ENCODE measurements at regions not wholly inside any gene's neighbourhood (a gene's known extent, or its start where the extent isn't known, plus 50 kb on each side); places are given as distances from the start of the nearest gene placed in this dataset.
"Not testable (repeated sequence)": the region's sequence is repeated elsewhere in the genome, so short reads cannot be mapped to it uniquely, and the experiment has no call there.

DNA sequence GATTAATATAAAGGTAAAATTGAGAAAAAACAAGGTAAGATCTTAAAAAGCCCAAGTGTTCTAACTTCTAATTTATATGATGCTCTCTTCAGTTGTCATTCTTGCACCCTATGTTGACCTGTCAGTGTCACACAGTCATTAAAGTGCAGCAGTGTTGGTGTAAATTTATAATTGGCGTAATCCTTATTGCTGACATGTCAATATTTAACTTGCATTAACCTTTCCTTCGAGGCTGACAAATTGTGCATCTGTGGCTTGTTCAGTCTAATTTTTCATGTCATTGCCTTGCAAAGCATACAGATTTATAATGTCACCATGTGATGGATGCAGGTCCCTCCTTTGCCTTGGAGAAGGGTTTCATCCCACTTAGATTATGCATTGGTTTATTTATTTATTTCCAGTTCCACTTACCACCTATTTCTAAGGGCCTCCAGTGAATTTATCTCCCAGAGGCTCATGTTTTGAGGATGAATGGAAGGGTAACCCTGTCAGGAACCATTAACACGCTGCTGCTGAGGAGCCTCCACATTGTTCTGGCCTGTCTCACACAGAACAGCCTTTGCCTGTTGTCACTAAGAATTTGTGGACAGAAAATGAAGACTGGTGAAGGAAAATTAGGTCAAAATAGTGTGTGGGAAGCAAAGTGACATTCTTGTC lies 1098.5 kb upstream of the LCORL start:
- DNase-seq = no peak

DNA sequence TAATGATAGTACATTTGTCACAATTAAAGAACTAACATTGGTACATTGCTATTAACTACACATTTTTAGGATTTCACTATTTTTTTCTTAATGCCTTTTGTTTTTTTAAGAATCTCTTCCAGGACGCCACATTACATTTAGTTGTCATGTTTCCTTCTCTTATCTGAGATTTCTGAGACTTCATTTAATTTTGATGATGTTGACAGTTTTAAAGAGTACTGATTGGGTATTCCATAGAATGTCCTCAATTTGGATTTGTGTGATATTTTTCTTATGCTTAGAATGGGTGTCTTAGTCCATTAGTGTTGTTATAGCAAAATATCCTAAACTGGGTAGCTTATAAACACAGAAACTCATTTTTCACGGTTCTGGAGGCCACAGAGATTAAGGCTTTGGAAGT lies 1095.5 kb upstream of the LCORL start:
- no peak for DNase-seq

DNA sequence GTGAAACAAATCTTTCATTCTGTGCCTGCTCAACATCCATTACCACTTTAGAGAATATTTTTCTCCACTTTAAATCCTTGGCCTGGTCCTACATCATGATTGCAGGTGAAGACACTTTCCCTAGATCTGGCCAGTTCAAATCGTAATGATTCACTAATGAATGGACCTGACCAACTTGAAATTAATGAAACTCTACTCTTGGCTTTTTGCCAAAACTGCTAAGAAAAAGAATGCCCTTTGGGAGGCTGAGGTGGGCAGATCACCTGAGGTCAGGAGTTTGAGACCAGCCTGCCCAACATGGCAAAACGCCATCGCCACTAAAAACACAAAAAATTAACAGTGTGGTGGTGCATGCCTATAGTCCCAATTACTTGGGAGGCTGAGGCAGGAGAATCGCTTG lies 1082.6 kb upstream of the LCORL start:
- DNase-seq = no peak

DNA sequence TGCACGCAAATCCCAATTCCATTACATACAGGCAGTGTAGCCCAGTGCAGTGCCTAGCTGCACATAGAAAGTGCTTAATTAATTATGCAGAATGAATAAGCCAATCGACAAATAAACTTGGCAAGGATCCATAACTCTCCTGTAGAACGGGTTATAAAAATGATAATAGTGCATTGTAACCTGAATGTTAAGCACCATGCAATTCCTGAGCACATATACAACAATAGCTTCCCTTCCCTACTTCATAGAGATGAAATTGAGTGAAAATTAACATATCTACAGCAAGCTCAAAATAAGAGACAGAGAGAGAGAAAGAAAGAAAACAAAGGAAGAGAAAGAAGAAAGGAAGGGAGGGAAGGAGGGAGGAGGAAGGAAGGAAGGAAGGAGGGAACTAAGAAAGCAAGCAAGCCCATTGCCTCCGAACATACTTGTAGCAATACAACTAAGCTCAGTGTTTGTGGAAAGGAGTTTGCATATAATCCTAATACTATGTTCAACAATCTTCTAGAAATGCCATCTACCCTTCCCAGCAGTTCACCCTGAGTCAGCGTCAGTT lies 1074.0 kb upstream of the LCORL start:
- no peak for DNase-seq

DNA sequence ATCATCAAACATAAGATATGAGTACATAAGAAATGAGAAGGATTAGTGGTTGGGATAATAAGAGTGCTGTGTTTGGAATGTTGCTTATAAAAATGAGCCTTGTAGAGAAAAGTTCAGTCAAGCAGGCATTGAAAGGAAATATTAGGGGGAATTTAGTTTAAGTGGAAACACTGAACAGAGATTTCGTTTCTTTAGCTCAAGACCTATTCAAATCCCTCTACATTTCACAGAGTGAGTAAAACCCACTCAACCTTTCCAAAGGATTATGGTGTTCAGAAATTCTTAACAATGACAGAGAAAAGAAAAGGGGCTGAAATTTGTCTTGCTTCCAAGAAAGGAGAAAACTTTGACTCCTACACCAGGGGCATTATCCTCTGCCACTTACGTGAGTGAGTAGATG lies 1072.4 kb upstream of the LCORL start:
- DNase-seq = no peak

DNA sequence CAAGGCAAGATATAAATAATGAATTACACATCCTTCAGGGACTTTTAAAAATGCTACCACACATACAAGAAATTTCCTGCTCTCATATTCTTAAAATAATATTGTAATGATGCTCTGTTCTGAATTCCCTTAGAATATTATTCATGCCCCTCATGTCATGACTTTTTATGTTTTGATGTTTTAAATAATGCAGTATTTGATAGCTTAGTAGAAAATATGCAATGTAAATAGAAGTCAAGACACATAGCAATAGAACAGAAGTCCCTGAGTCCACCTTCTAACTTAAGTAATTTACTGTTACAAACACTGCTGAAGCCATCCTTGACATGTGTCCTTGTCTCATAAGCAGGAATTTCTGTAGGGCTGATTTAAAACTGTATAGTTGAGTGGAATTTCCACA lies 1071.2 kb upstream of the LCORL start:
- DNase-seq = no peak

DNA sequence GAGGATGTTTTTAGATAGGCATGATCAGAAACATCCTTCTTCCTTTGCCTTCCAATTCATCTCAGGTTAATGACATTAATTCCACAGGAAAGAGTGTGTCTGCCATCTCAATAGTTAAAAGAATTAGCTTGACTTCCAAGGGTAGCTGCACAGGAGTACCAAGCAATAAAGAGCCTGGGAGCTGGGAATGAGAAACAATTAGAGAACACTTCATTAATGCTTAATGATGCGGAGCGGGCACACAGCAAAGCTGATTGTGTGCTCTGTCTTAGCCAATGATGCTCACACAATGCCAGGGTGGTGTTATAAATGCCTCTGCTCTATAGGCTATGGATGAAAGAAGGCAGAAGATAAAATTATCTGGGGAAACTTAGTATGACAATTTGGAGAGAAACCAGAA lies 1052.5 kb upstream of the LCORL start:
- no peak for DNase-seq

DNA sequence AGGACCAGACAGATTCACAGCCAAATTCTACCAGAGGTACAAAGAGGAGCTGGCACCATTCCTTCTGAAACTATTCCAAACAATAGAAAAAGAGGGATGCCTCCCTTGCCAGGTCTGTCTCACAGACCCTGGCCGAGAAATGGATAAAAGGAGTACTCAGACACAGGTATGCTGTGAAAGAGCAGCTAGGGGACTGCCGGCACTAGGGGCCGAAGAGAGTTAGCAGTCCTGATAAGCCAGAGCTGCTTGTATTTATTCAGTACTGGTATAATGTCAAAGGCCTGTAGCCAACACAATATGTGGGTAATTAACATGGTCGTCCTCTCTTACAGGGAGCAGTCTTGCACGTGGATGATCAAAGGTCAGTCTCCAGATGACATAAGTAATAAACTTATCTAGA lies 1042.1 kb upstream of the LCORL start:
- DNase-seq = no peak

DNA sequence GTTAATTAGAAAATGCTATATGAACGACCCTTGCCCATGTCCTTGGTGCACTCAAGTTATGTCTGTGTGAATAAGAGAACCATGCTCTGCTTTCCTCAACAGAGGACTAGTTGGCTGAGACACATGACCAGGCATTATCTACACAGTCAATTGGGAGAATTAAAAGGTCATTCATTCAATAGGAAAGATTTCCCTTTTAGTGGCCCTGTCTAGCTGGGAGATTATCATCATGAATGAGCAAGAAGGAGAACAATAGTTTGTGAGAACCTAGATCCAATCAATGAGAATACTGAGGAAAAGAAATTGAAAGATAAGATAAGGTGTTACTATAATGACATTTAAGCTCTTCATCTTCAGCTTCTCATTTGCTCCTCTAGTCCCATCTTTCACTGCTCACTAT lies 1033.4 kb upstream of the LCORL start:
- no peak for DNase-seq

DNA sequence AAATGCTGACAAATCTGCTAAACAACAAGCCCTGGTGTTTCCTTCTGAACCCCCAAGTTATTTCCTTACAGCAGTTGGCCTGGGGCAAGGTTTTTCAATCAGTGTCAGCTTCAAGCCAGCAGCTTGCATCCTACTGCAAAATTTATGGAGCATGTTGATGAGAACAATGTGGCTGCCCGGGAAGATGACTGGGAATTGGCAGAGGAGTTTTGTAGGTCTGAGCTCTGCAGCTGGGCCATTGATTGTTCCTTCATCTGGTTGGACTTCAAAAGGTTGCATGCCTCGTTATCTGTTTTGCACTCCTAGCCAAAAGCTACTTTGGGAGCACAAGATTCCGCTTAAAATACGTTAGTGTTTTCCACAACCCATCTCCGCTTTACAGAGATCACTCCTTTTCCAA lies 1030.3 kb upstream of the LCORL start:
- DNase-seq = no peak

DNA sequence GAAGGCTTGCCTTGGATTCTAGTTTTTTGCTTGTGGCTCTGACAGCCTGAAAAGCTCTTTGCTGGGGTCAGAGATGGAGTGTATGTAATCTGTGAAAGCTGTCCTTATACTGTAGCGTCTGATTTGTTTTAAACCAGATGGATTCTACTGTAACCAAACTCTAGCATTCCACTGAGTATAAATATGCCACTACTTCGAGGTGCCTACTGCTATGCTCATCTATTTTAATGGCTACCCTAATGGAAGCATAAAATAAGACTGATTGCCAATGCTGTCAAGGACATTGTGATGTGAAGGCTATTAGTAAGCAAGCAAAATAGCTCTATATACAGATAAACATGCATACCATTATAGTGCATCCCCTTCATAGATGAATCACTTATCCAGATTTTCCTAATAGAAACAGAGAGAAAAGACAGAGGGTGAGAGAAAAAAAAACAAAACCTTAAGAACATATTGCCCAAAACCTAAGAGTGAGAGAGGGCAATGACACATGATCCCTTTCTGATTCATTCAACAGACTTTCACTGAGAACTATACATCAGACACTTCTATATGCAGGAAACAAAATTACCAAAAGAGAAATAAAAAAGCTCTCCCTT lies 1025.8 kb upstream of the LCORL start:
- DNase-seq = no peak

DNA sequence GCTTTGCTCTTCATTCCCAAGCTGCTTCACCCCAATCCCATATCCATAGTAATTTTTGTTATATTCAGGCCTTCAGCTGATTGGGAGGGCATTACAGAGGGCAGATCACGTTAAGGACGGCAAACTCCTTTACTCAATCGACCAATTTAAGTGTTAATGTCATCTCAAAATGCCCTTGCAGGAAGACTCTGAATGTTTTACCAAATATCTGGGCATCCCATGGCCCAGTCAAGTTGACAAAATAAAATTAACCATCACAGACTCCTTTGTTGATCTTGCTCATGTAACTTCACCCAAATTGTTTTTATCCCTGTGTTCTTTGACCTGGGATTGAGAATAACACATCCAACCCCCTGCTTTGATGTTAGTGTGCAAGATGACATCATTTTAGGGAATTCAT lies 1018.3 kb upstream of the LCORL start:
- no peak for DNase-seq

DNA sequence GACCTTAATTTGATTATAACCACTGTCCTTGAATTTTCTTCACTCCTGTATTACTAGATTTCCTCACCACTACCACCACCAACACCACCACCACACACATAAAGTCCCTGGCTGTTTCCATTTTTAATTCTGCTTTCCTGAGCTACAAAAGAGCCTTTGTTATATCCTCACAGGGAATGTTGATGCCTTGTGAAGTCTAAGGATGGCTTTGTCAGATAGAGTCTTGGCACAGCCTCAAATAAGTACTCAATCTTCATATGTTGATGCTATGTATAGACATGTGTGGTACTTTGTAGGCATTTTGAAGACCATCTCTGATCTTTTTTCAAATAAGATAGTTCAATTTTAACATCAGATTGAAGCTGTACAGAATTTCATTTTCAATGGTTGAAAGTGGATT lies 1016.7 kb upstream of the LCORL start:
- DNase-seq = no peak

DNA sequence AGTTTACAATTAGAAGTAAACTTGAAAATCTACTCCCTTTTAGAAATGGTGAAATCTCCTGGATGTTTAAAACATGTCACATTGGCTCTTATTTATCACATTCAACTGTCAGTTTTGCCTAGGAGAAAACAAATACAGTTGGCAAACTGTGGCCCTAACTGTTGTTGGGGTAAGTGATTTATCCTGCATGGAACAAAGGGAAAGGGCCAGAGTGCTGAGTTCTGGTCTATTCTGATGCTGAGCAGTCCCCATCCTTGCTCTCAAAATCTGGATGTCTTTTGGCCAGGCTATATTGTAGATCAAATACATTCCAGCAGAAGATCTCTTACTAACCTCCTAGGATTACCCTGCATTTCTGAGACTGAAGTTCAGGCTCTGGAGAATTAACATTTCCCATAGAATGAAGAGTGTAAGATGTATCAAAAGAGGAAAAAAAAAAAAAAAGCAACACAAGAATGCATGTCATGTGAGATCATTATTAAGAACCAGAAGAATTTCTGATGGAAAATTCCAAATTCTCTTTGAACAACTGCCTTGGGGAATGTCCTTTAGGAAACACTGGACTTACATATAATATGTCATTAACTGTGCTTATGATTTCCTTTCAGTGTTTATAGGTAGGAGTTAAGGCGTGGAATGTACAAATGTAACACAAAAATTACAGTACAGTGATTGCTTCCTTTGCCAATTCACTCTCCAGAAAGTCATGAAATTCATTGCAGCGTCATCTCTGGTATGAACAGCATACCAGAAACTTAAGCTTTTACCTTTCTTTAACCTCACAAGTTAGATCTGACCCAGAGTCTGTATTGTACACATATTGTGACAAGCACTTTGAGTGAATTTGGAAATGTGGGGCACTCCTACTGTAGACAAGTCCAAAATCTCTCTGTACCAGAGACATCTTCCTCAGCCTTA lies 1012.5 kb upstream of the LCORL start:
- DNase-seq = no peak

DNA sequence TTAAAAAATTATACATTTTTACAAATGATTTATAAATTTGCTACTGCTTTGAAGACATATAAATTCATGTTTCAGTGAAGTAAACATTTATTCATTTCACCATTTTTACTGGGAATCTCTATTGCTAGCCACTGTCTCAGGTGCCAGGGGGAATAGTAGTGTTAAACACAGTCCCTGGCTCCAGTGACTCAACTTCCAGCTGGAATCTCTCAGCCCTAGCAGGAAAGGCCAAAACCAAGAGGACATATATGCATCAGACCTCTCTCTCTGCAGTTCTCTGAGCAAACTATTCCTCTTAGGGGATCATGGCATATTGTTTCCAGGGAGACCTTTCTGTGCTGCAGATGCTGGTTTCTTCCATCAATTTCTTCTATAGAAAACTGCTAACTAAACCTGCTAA lies 1009.0 kb upstream of the LCORL start:
- DNase-seq = no peak

DNA sequence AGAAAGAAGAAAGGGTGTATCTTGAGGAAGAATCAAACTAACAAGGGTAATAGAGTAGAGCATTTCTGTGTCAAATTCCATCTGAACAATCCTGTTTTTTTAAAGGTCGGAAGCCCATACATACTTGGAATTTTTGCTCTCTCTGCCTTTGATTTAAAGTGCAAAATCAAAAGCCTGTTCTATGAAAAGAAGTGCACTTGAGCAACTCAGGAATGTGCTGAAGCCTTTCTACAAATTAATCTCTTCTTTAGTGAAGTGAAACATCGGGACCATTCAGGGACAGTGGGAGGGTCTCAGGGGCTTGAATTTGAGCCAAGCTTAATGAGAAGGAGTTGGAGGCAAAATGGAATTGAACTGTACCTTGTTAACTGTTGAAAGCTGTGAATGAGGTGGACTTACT lies 1008.5 kb upstream of the LCORL start:
- no peak for DNase-seq

DNA sequence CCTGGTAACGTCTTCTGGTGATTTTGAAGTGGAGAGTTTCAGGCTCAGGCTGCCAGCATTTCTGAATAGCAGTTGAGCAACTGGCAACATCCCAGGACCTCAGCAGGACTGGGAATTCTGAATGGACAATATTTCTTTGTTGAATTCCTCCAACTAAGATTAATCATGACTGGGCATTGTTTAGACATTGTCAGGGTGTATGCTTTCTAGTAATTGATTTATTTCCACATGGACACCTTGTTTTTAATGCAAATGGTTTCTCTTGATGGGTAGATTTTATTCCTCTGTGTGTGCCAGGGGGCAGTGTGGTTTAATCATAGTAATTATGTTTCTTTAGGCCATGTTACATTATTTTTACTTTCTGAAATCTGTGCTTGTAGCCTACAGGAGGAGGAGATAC lies 1004.7 kb upstream of the LCORL start:
- no peak for DNase-seq

DNA sequence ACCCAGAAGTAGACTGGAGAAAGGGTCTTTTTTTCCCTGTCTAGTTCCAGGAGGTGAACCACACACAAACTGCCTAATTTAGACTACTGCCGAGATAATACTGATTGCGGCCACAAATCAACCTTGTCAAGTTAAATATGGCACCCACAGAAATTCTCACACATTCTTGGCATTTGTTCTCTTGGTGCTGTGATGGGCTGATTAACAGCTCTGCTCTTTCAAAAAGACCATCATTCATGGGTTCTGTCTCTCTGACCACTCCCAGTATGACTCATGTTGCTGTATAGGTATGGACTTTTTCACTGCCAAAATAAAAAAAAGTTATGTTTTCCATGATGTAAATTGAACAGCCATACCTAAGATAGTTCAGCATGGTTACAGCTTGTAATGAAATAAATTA lies 1003.5 kb upstream of the LCORL start:
- DNase-seq = no peak

DNA sequence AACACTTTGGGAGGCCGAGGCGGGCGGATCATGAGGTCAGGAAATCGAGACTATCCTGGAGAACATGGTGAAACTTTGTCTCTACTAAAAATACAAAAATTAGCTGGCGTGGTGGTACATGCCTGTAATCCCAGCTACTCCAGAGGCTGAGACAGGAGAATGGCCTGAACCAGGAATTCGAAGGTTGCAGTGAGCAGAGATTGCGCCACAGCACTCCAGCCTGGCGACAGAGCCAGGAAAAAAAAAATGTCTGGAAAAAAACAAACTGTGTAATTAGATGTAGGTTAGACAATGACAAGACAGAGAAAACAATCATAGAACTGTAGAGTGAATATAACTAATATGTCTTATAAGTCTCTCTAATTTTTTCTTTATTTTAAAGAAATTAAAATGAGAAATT lies 1002.5 kb upstream of the LCORL start:
- DNase-seq = no peak

DNA sequence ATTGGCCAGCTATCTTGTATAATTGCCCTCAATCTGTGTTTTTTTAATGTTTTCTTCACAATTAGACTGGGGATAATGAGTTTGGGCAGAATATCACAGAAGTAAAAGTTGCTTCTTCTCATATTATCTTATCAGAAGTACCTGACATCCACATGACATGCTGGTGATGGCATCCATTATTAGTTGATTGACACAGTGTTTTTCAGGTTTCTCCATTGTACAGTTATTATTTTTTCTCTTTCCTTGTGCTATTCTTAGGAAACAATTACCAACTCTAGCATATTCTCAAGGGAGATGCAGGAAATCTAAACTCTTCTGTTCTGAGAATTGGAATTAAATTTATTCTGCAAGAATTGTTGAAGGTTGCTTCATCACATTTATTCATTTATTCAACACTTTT lies 1000.1 kb upstream of the LCORL start:
- DNase-seq = no peak

DNA sequence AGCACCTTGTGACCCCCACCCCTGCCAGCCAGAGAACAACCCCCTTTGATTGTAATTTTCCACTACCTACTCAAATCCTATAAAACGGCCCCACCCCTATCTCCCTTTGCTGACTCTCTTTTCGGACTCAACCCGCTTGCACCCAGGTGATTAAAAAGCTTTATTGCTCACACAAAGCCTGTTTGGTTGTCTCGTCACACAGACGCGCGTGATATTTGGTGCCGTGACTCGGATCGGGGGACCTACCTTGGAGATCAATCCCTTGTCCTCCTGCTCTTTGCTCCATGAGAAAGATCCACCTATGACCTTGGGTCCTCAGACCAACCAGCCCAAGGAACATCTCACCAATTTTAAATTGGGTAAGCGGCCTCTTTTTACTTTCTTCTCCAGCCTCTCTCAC lies 995.0 kb upstream of the LCORL start:
- DNase-seq = not testable (repeated sequence)

DNA sequence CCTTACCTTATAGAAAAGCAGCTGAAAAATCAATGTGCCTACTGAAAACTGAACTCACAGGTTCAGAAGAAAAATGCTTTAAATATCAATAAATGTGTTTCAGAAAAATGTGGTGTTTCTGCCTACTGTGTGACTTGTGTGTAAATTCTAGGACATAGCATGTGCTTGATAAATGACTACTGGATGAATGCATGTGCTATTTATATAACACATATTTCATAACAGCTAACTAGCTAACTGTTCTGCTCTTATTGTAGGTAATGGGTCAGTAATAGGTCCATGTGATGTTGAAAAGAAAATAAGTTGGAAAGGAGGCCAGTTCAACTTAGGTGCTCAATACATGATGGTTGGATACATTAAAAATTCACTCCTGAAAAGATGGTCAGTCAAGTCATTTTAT lies 993.0 kb upstream of the LCORL start:
- no peak for DNase-seq

DNA sequence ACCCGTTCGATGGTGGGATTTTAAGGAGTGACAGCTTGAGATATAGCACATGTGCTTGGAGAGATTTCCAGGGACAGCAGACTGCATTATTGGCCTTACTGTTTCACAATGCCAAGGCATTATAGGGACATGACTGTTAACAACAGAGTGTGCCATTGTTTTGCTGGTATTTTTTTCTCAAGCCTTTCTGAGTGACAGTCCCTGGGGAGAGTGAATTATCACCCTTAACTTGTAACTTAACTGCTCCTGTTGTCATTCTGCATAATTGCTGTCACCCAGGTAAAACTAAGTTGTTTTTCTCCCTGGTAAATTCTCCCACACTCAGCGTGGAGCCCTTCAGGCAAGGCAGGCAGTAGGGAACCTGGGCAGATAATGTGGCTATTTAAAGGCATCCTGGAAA lies 989.2 kb upstream of the LCORL start:
- no peak for DNase-seq

DNA sequence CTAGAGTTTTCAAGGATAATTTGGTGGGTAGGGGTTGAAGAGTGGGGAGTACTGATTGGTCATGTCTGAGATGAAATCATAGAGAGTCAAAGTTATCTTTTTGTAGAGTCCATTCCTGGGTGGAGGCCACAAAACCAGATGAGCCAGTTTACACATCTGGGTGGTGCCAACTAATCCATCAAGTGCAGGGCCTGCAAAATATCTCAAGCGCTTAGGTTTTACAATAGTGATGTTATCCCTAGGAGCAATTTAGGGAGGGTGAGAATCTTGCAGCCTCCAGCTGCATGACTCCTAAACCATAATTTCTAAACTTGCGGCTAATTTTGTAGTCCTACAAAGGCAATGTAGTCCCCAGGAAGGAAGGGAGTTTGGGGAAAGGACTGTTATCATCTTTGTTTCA lies 988.3 kb upstream of the LCORL start:
- no peak for DNase-seq

All from stimulated activated naive CD4-positive, alpha-beta T cell treated with Interleukin-2 at 50 U/mL for 16 hours (primary cell).